NCI-H2029 treated with DMSO at 0.1 percent for 48 hours (cell line): ENCODE measurements at regions not wholly inside any gene's neighbourhood (a gene's known extent, or its start where the extent isn't known, plus 50 kb on each side); places are given as distances from the start of the nearest gene placed in this dataset.
"Not testable (repeated sequence)": the region's sequence is repeated elsewhere in the genome, so short reads cannot be mapped to it uniquely, and the experiment has no call there.

Experiments
- DNase-seq: peaks from one replicate; lab custom pipeline; 2025; lab: John Stamatoyannopoulos, UW

GRCh38 chr18:66872277-66872676 lies 268.4 kb upstream of the CDH19 start:
- no peak for DNase-seq

GRCh38 chr18:66867653-66868052 lies 263.8 kb upstream of the CDH19 start:
- no peak for DNase-seq

- not testable (repeated sequence) for DNase-seq
Observed at GRCh38 chr18:66866427-66866940, 262.6 kb upstream of the CDH19 start.

GRCh38 chr18:66838340-66838987 lies 234.6 kb upstream of the CDH19 start:
- no peak for DNase-seq

GRCh38 chr18:66833646-66834045 lies 229.8 kb upstream of the CDH19 start:
- DNase-seq: no peak

- no peak for DNase-seq
Observed at GRCh38 chr18:66826211-66826610, 222.3 kb upstream of the CDH19 start.

- DNase-seq: no peak
Observed at GRCh38 chr18:66825347-66825746, 221.5 kb upstream of the CDH19 start.

- DNase-seq: no peak
Observed at GRCh38 chr18:66819235-66819634, 215.3 kb upstream of the CDH19 start.

GRCh38 chr18:66813138-66813537 lies 209.2 kb upstream of the CDH19 start:
- no peak for DNase-seq

GRCh38 chr18:66795051-66795450 lies 191.2 kb upstream of the CDH19 start:
- DNase-seq: no peak

GRCh38 chr18:66792466-66792865 lies 188.6 kb upstream of the CDH19 start:
- no peak for DNase-seq

- DNase-seq: no peak
Observed at GRCh38 chr18:66780609-66781008, 176.7 kb upstream of the CDH19 start.

GRCh38 chr18:66778048-66778447 lies 174.2 kb upstream of the CDH19 start:
- DNase-seq: no peak

- DNase-seq: no peak
Observed at GRCh38 chr18:66769375-66769774, 165.5 kb upstream of the CDH19 start.

GRCh38 chr18:66764230-66764629 lies 160.3 kb upstream of the CDH19 start:
- no peak for DNase-seq

- DNase-seq: no peak
Observed at GRCh38 chr18:66761166-66761565, 157.3 kb upstream of the CDH19 start.

GRCh38 chr18:66760559-66760958 lies 156.7 kb upstream of the CDH19 start:
- DNase-seq: no peak

- DNase-seq: no peak
Observed at GRCh38 chr18:66759050-66759828, 155.3 kb upstream of the CDH19 start.

GRCh38 chr18:66757946-66758345 lies 154.1 kb upstream of the CDH19 start:
- DNase-seq: no peak

GRCh38 chr18:66754335-66754734 lies 150.4 kb upstream of the CDH19 start:
- no peak for DNase-seq

- no peak for DNase-seq
Observed at GRCh38 chr18:66752733-66753132, 148.8 kb upstream of the CDH19 start.

GRCh38 chr18:66749481-66750035 lies 145.7 kb upstream of the CDH19 start:
- no peak for DNase-seq

- no peak for DNase-seq
Observed at GRCh38 chr18:66749030-66749429, 145.1 kb upstream of the CDH19 start.
